ENCODE measurements at regions not wholly inside any gene's neighbourhood (a gene's known extent, or its start where the extent isn't known, plus 50 kb on each side); places are given as distances from the start of the nearest gene placed in this dataset.

DNA sequence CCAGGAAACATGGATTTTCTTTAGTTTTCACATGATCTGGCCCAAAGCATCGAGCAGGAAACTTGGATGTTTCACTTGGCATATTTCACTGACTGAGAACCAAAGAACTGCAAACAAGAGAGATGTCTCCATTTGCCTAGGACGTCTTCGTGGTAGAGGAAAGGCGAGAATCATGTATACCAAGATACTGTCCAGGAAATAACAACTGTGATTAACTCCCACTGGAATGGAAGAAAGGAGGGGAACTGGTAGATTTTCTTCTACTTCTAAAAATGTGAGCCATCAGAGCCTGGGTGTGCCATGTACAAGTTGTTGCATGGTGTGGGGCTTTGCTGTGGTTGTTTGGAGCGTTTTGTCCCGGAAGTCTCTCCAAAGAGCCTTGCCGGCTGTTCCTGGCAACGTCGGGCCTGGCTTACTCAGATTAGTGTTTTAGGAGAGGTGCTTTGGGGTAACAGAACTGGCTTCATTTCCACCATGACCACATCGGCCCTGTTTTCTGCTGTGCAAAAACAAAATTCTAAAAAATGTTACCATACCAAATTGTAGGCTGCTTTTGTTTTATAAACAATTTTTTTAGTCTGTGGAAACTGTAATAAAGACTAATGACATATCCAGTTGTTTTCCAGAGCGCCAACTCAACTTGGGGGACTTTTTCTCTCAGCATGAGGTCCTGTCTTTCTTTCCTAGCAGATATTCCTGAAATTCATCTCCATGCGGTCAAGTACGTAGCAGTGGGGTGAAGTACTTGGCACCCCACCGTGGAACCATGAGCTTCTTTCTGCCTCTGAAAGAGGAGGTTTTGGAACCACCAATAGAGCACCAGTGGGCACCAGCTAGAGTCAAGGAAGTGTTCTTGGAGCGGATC, 118.3 kb downstream of the TM2D1 start:
- TF ChIP-seq POLR2AphosphoS5 (IDR thresholded peaks at IDR 0.05) (no peak), EZH2 (IDR thresholded peaks at IDR 0.05; ENCODE audit: borderline replicate concordance, insufficient read depth, low read length, poor library complexity, severe bottlenecking) (no peak), MXI1 (conservative IDR thresholded peaks at IDR 0.05; ENCODE audit: poor library complexity, severe bottlenecking) (no peak), RAD21 (conservative IDR thresholded peaks at IDR 0.05) (no peak)
- TF ChIP-seq, protein P1, sequence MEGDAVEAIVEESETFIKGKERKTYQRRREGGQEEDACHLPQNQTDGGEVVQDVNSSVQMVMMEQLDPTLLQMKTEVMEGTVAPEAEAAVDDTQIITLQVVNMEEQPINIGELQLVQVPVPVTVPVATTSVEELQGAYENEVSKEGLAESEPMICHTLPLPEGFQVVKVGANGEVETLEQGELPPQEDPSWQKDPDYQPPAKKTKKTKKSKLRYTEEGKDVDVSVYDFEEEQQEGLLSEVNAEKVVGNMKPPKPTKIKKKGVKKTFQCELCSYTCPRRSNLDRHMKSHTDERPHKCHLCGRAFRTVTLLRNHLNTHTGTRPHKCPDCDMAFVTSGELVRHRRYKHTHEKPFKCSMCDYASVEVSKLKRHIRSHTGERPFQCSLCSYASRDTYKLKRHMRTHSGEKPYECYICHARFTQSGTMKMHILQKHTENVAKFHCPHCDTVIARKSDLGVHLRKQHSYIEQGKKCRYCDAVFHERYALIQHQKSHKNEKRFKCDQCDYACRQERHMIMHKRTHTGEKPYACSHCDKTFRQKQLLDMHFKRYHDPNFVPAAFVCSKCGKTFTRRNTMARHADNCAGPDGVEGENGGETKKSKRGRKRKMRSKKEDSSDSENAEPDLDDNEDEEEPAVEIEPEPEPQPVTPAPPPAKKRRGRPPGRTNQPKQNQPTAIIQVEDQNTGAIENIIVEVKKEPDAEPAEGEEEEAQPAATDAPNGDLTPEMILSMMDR (IDR thresholded peaks at IDR 0.05; ENCODE audit: poor library complexity, severe bottlenecking) = no peak

All from neural cell (in vitro differentiated cells).